H1 (cell line): ENCODE measurements at regions not wholly inside any gene's neighbourhood (a gene's known extent, or its start where the extent isn't known, plus 50 kb on each side); places are given as distances from the start of the nearest gene placed in this dataset.
"Not testable (repeated sequence)": the region's sequence is repeated elsewhere in the genome, so short reads cannot be mapped to it uniquely, and the experiment has no call there.

ENCODE experiments used
- CTCF ChIA-PET: fragments of 300-600 bp; sonication (Branson Sonifier 250); formaldehyde crosslinking; loops from one replicate; lab custom pipeline; 2021; ENCODE audit not compliant: partially characterized antibody; lab: Charles Lee
- POLR2A ChIA-PET: fragments of 300-600 bp; sonication (Branson Sonifier 250); formaldehyde crosslinking; loops from one replicate; lab custom pipeline; 2021; ENCODE audit warnings: inconsistent platforms; ENCODE audit not compliant: partially characterized antibody; lab: Charles Lee
- DNase-seq, 2 experiments: peaks; one replicate each; pipeline versions ENCODE4 v3.0.0 to v3.0.0-alpha.2; 2010 to 2022; ENCODE audit warnings: low spot score in 2 of 2, low read depth in 1 of 2, mixed read lengths in 1 of 2
- FAIRE-seq: peaks from 2 replicates; lab custom pipeline; 2011; peaks lifted over from hg19 to GRCh38; lab: Jason Lieb, UNC
- H2AFZ ChIP-seq: 2 replicates; pipeline ENCODE4 v1.8.1; 2012; ENCODE audit warnings: low read length, inconsistent platforms
- H2AK5ac ChIP-seq: 2 replicates; pipeline ENCODE4 v1.6.1; 2013; ENCODE audit warnings: low read depth, low read length
- H2BK120ac ChIP-seq: replicated peaks from 2 replicates; pipeline ENCODE3; 2013; ENCODE audit warnings: low read depth, low read length, inconsistent platforms
- H2BK12ac ChIP-seq: 2 replicates; pipeline ENCODE4 v1.6.1; 2013; ENCODE audit warnings: low read depth, low read length
- H2BK15ac ChIP-seq: 2 replicates; pipeline ENCODE4 v1.6.1; 2013; ENCODE audit warnings: low read length
- H2BK20ac ChIP-seq: 2 replicates; pipeline ENCODE4 v1.6.1; 2013; ENCODE audit warnings: low read length
- H2BK5ac ChIP-seq: 2 replicates; pipeline ENCODE4 v1.6.1; 2013; ENCODE audit warnings: low read depth, low read length
- H3K14ac ChIP-seq: 2 replicates; pipeline ENCODE4 v1.6.1; 2013; ENCODE audit warnings: inconsistent platforms; ENCODE audit not compliant: insufficient read length
- H3K18ac ChIP-seq: 2 replicates; pipeline ENCODE4 v1.6.1; 2013; ENCODE audit warnings: low read length; ENCODE audit errors: extremely low read depth
- H3K23ac ChIP-seq: 2 replicates; pipeline ENCODE4 v1.6.1; 2013; ENCODE audit warnings: inconsistent platforms; ENCODE audit not compliant: insufficient read length
- H3K23me2 ChIP-seq: 2 replicates; pipeline ENCODE4 v1.6.1; 2013; ENCODE audit warnings: low read depth, low read length
- H3K27ac ChIP-seq: 2 replicates; pipeline ENCODE4 v1.6.1; 2011; ENCODE audit warnings: low read depth, low read length, inconsistent platforms
- H3K27me3 ChIP-seq, 4 experiments: replicated peaks in 1 of 4; 1 replicate in 1 of 4; 2 replicates in 3 of 4; pipeline versions ENCODE4 v1.6.1 to v1.8.1; 2011 to 2013; ENCODE audit warnings: low read length in 3 of 4, mild to moderate bottlenecking in 3 of 4, inconsistent platforms in 2 of 4, mixed read lengths in 2 of 4, moderate library complexity in 1 of 4; ENCODE audit not compliant: control insufficient read depth in 3 of 4, insufficient read depth in 3 of 4; ENCODE audit errors: extremely low read depth in 1 of 4
- H3K36me3 ChIP-seq, 4 experiments: 2 replicates each; pipeline versions ENCODE4 v1.6.1 to v1.8.1; 2011 to 2013; ENCODE audit warnings: mild to moderate bottlenecking in 4 of 4, low read length in 3 of 4, moderate library complexity in 2 of 4, control low read depth in 1 of 4, inconsistent platforms in 1 of 4; ENCODE audit not compliant: insufficient read depth in 4 of 4, control insufficient read depth in 2 of 4
- H3K4ac ChIP-seq: replicated peaks from 2 replicates; pipeline ENCODE3; 2013; ENCODE audit warnings: low read length, low read depth, mixed read lengths, inconsistent platforms; ENCODE audit not compliant: insufficient read length
- H3K4me1 ChIP-seq, 4 experiments: replicated peaks in 1 of 4; 1 replicate in 1 of 4; 2 replicates in 3 of 4; pipeline versions ENCODE4 v1.6.1 to v1.8.1; 2011 to 2013; ENCODE audit warnings: low read length in 3 of 4, inconsistent platforms in 2 of 4, mixed read lengths in 1 of 4; ENCODE audit not compliant: insufficient read depth in 4 of 4, control insufficient read depth in 3 of 4
- H3K4me2 ChIP-seq, 2 experiments: 2 replicates each; pipeline versions ENCODE4 v1.6.1 to v1.8.1; 2011 to 2013; ENCODE audit warnings: low read depth in 2 of 2, low read length in 2 of 2, control low read depth in 1 of 2, inconsistent platforms in 1 of 2, mild to moderate bottlenecking in 1 of 2; ENCODE audit not compliant: insufficient read depth in 1 of 2
- H3K4me3 ChIP-seq, 4 experiments: fragments of 200-600, 300-600 bp in 1 of 4; sonication (generic), shearing (Covaris generic), sonication (Bioruptor Twin) in 1 of 4; 2 replicates each; pipeline versions ENCODE4 v1.5.1 to v1.8.1; 2011 to 2016; ENCODE audit warnings: low read length in 4 of 4, low read depth in 3 of 4, control low read depth in 2 of 4, inconsistent platforms in 2 of 4, mild to moderate bottlenecking in 2 of 4, mixed read lengths in 1 of 4, moderate library complexity in 1 of 4; ENCODE audit not compliant: insufficient read depth in 2 of 4; ENCODE audit errors: extremely low read depth in 1 of 4
- H3K56ac ChIP-seq: replicated peaks from 2 replicates; pipeline ENCODE3; 2013; ENCODE audit warnings: low read depth, mild to moderate bottlenecking, mixed read lengths, low read length, inconsistent platforms; ENCODE audit not compliant: insufficient read length
- H3K79me1 ChIP-seq: 2 replicates; pipeline ENCODE4 v1.6.1; 2013; ENCODE audit warnings: low read depth, low read length, control low read depth
- H3K79me2 ChIP-seq, 2 experiments: 2 replicates each; pipeline versions ENCODE4 v1.6.1 to v1.8.1; 2012 to 2013; ENCODE audit warnings: low read length in 2 of 2, mild to moderate bottlenecking in 2 of 2, inconsistent platforms in 1 of 2; ENCODE audit not compliant: insufficient read depth in 2 of 2, control insufficient read depth in 1 of 2
- H3K9ac ChIP-seq, 4 experiments: replicated peaks in 1 of 4; 1 replicate in 1 of 4; 2 replicates in 3 of 4; pipeline versions ENCODE4 v1.6.1 to v1.8.1; 2011 to 2013; ENCODE audit warnings: low read depth in 3 of 4, low read length in 3 of 4, control low read depth in 2 of 4, mild to moderate bottlenecking in 2 of 4, moderate library complexity in 2 of 4, inconsistent platforms in 1 of 4; ENCODE audit errors: extremely low read depth in 1 of 4
- H3K9me3 ChIP-seq, 2 experiments: 2 replicates each; pipeline versions ENCODE4 v1.6.1 to v1.8.1; 2012 to 2013; ENCODE audit warnings: mild to moderate bottlenecking in 2 of 2, moderate library complexity in 2 of 2, control low read depth in 1 of 2, inconsistent platforms in 1 of 2, low read depth in 1 of 2, low read length in 1 of 2, mixed read lengths in 1 of 2; ENCODE audit not compliant: insufficient read depth in 2 of 2
- H4K20me1 ChIP-seq, 2 experiments: replicated peaks in 1 of 2; 2 replicates each; pipeline versions ENCODE3 to v1.8.1; 2011 to 2013; ENCODE audit warnings: inconsistent platforms in 2 of 2, low read length in 2 of 2, mild to moderate bottlenecking in 1 of 2; ENCODE audit not compliant: insufficient read depth in 2 of 2, control insufficient read depth in 1 of 2
- H4K5ac ChIP-seq: 2 replicates; pipeline ENCODE4 v1.6.1; 2013; ENCODE audit warnings: low read length, low read depth, mixed read lengths, inconsistent platforms; ENCODE audit not compliant: insufficient read length
- H4K8ac ChIP-seq: 2 replicates; pipeline ENCODE4 v1.8.0; 2013; ENCODE audit warnings: mild to moderate bottlenecking, moderate library complexity, low read length, inconsistent platforms; ENCODE audit not compliant: insufficient read depth; ENCODE audit errors: extremely low read depth
- H4K91ac ChIP-seq: replicated peaks from 2 replicates; pipeline ENCODE3; 2013; ENCODE audit warnings: low read length, mixed read lengths, inconsistent platforms; ENCODE audit not compliant: insufficient read length
- WGBS, 2 experiments: shearing (Covaris generic) in 1 of 2; methylation state at CpG; one replicate each; pipeline versions ENCODE4 v1.1.6 to v1.1.7; 2013 to 2015; ENCODE audit warnings: low lambda C conversion rate in 2 of 2, mixed read lengths in 2 of 2, inconsistent platforms in 1 of 2, low coverage in 1 of 2, missing lambda C conversion rate in 1 of 2; ENCODE audit not compliant: insufficient replicate concordance in 2 of 2, insufficient coverage in 1 of 2, insufficient read length in 1 of 2; ENCODE audit errors: extremely low coverage in 1 of 2, missing lambda C conversion rate in 1 of 2; 5-methylcytosine and 5-hydroxymethylcytosine counted together

DNA sequence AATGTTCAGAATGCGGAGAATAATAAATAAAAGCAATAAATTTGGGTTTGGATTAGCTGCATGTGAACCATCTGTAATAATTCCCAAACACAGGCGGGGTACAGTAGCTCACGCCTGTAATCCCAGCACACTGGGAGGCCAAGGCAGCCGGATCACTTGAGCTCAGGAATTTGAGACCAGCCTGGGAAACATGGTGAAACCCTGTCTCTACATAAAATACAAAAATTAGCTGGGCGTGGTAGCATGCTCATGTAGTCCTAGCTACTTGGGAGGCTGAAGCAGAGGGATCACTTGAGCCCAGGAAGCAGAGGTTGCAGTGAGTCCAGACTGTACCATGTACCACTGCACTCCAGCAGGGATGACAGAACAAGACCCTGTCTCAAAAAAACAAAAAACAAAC, 53.9 kb upstream of the KCTD7 start:
- not testable (repeated sequence) for FAIRE-seq, H2AK5ac ChIP-seq, H3K4me2 ChIP-seq, H2BK5ac ChIP-seq, H3K56ac ChIP-seq, H3K79me1 ChIP-seq, H3K9me3 ChIP-seq, H4K91ac ChIP-seq, H3K4ac ChIP-seq, H4K8ac ChIP-seq, H4K20me1 ChIP-seq, H3K14ac ChIP-seq, H2AFZ ChIP-seq, H3K27ac ChIP-seq, H2BK120ac ChIP-seq, H3K4me3 ChIP-seq, H2BK20ac ChIP-seq, H3K23ac ChIP-seq, H3K4me1 ChIP-seq, H4K5ac ChIP-seq, H3K18ac ChIP-seq, H3K23me2 ChIP-seq, H3K9ac ChIP-seq, H3K27me3 ChIP-seq, H2BK15ac ChIP-seq, H2BK12ac ChIP-seq, DNase-seq
- Histone ChIP-seq H3K79me2 (peaks cover 3 to 70% of the 10 kb centered on the region in 2 experiments; a peak in 3 of 4 replicates), H3K36me3 (peaks cover 6 to 45% (median 14%) of the 10 kb centered on the region in 4 experiments)
- 97% methylated on average over 5 of the region's 5 CpGs; no CpG with 5 or more reads in 1 of the 2 experiments for WGBS, 2 experiments
- POLR2A ChIA-PET = interaction anchor here (0.9 to 1.6 kb wide), 2 partner anchors 15 to 18 kb away, joined by 4 to 7 read pairs; no protein-coding TSS in a partner anchor
- CTCF ChIA-PET = interaction anchor here (1.2 to 6.4 kb wide), 4 partner anchors 12 to 68 kb away, joined by 3 to 34 read pairs (median 4); no protein-coding TSS in a partner anchor
